Astrocyte (in vitro differentiated cells and primary cell): ENCODE measurements at regions not wholly inside any gene's neighbourhood (a gene's known extent, or its start where the extent isn't known, plus 50 kb on each side); places are given as distances from the start of the nearest gene placed in this dataset.
A peak's percentile ranks its signal among the peaks of the same experiment; 100 is the strongest.

Experiments
- DNase-seq: peaks from one replicate; pipeline ENCODE4 v3.0.0-alpha.2; 2010; ENCODE audit warnings: low read depth
- FAIRE-seq: peaks from 2 replicates; lab custom pipeline; 2011; peaks lifted over from hg19 to GRCh38; lab: Jason Lieb, UNC
- H2AFZ ChIP-seq: 2 replicates; pipeline ENCODE4 v1.6.0; 2012; ENCODE audit warnings: low read depth, low read length, inconsistent platforms
- H3K27ac ChIP-seq: 2 replicates; pipeline ENCODE4 v1.5.1; 2011; ENCODE audit warnings: low read depth, low read length, inconsistent platforms
- H3K27me3 ChIP-seq: 2 replicates; pipeline ENCODE4 v1.6.0; 2011; ENCODE audit warnings: low read length, inconsistent platforms; ENCODE audit not compliant: insufficient read depth
- H3K36me3 ChIP-seq: 2 replicates; pipeline ENCODE4 v1.5.1; 2011; ENCODE audit warnings: low read length, inconsistent platforms; ENCODE audit not compliant: insufficient read depth
- H3K4me1 ChIP-seq: 2 replicates; pipeline ENCODE4 v1.5.1; 2011; ENCODE audit warnings: low read length, inconsistent platforms; ENCODE audit not compliant: insufficient read depth
- H3K4me2 ChIP-seq: 2 replicates; pipeline ENCODE4 v1.6.0; 2012; ENCODE audit warnings: low read length, inconsistent platforms
- H3K4me3 ChIP-seq: 2 replicates; pipeline ENCODE4 v1.5.1; 2011; ENCODE audit warnings: low read depth, mild to moderate bottlenecking, low read length, inconsistent platforms; ENCODE audit not compliant: insufficient read depth
- H3K79me2 ChIP-seq: 2 replicates; pipeline ENCODE4 v1.6.0; 2012; ENCODE audit warnings: mild to moderate bottlenecking, low read length, inconsistent platforms; ENCODE audit not compliant: insufficient read depth
- H3K9ac ChIP-seq: 2 replicates; pipeline ENCODE4 v1.6.0; 2012; ENCODE audit warnings: mild to moderate bottlenecking, low read length, inconsistent platforms
- H3K9me3 ChIP-seq: 2 replicates; pipeline ENCODE4 v1.5.1; 2012; ENCODE audit warnings: low read depth, mild to moderate bottlenecking, low read length, inconsistent platforms; ENCODE audit not compliant: insufficient read depth
- H4K20me1 ChIP-seq: 2 replicates; pipeline ENCODE4 v1.6.0; 2012; ENCODE audit warnings: low read length, inconsistent platforms; ENCODE audit not compliant: insufficient read depth
- H3K27ac Mint-ChIP-seq: one replicate; pipeline ENCODE4 v1.8.0; 2021; ENCODE audit warnings: mild to moderate bottlenecking, mixed read lengths; ENCODE audit not compliant: unreplicated experiment
- H3K27me3 Mint-ChIP-seq: one replicate; pipeline ENCODE4 v1.8.0; 2021; ENCODE audit warnings: low read depth, mixed read lengths; ENCODE audit not compliant: unreplicated experiment
- H3K36me3 Mint-ChIP-seq: one replicate; pipeline ENCODE4 v1.8.0; 2021; ENCODE audit warnings: low read depth, mixed read lengths; ENCODE audit not compliant: unreplicated experiment
- H3K4me1 Mint-ChIP-seq: one replicate; pipeline ENCODE4 v1.8.0; 2021; ENCODE audit warnings: low read depth, mixed read lengths; ENCODE audit not compliant: unreplicated experiment
- H3K4me3 Mint-ChIP-seq: one replicate; pipeline ENCODE4 v1.8.0; 2021; ENCODE audit warnings: mild to moderate bottlenecking, moderate library complexity, mixed read lengths; ENCODE audit not compliant: unreplicated experiment
- H3K9me3 Mint-ChIP-seq: one replicate; pipeline ENCODE4 v1.8.0; 2021; ENCODE audit warnings: mild to moderate bottlenecking, mixed read lengths; ENCODE audit not compliant: unreplicated experiment
- CTCF ChIP-seq: IDR thresholded peaks from 2 replicates; pipeline ENCODE4 v1.5.1; 2011; ENCODE audit warnings: low read depth, mild to moderate bottlenecking, inconsistent platforms, low read length, moderate library complexity; ENCODE audit not compliant: insufficient read depth
- EZH2 ChIP-seq: IDR thresholded peaks from 2 replicates; pipeline ENCODE4 v1.6.1; 2012; ENCODE audit warnings: mild to moderate bottlenecking, low read length, inconsistent platforms; ENCODE audit not compliant: insufficient read depth

GRCh38 chr13:26829716-26830115, 69.1 kb upstream of the GPR12 start:
- Mint-ChIP-seq H3K36me3 (no peaks in the 10 kb centered on the region), H3K4me3 (no peak overlapping the region), H3K27ac (no peak overlapping the region), H3K27me3 (peaks cover 19% of the 10 kb centered on the region), H3K4me1 (no peaks in the 10 kb centered on the region), H3K9me3 (no peaks in the 10 kb centered on the region)
- Histone ChIP-seq H3K79me2 (no peaks in the 10 kb centered on the region), H3K9ac (no peak overlapping the region), H2AFZ (no peak overlapping the region), H3K27ac (no peak overlapping the region), H3K4me1 (no peaks in the 10 kb centered on the region), H3K4me2 (no peak overlapping the region), H3K36me3 (no peaks in the 10 kb centered on the region), H4K20me1 (no peaks in the 10 kb centered on the region), H3K4me3 (no peak overlapping the region), H3K9me3 (no peaks in the 10 kb centered on the region), H3K27me3 (no peaks in the 10 kb centered on the region)
- FAIRE-seq (no peak), DNase-seq (no peak)
- TF ChIP-seq EZH2 (no peak), CTCF (no peak)

- H3K36me3 ChIP-seq, result no peaks in the 10 kb centered on the region
- no peaks in the 10 kb centered on the region for H3K4me1 ChIP-seq
- H3K27ac Mint-ChIP-seq, result peak overlapping the region; percentile 26
- no peak overlapping the region for H3K9ac ChIP-seq
- H3K27me3 ChIP-seq, result no peaks in the 10 kb centered on the region
- no peak overlapping the region for H3K4me3 Mint-ChIP-seq
- H3K9me3 Mint-ChIP-seq, result peaks cover 4% of the 10 kb centered on the region
- H3K27me3 Mint-ChIP-seq, result peaks cover 15% of the 10 kb centered on the region
- H2AFZ ChIP-seq, result no peak overlapping the region
- H3K9me3 ChIP-seq, result no peaks in the 10 kb centered on the region
- no peak for FAIRE-seq
- H3K27ac ChIP-seq, result no peak overlapping the region
- TF ChIP-seq EZH2 (no peak), CTCF (no peak)
- H3K4me1 Mint-ChIP-seq, result no peaks in the 10 kb centered on the region
- H4K20me1 ChIP-seq, result no peaks in the 10 kb centered on the region
- H3K4me2 ChIP-seq, result no peak overlapping the region
- no peak for DNase-seq
- H3K79me2 ChIP-seq, result no peaks in the 10 kb centered on the region
- no peaks in the 10 kb centered on the region for H3K36me3 Mint-ChIP-seq
- no peak overlapping the region for H3K4me3 ChIP-seq
Measured at GRCh38 chr13:26824581-26824980, 64.0 kb upstream of the GPR12 start.

- Mint-ChIP-seq H3K27me3 (peaks cover 17% of the 10 kb centered on the region), H3K4me1 (no peaks in the 10 kb centered on the region), H3K4me3 (no peak overlapping the region), H3K36me3 (no peaks in the 10 kb centered on the region), H3K27ac (no peak overlapping the region), H3K9me3 (peaks cover 4% of the 10 kb centered on the region)
- no peaks in the 10 kb centered on the region for H3K36me3 ChIP-seq
- no peaks in the 10 kb centered on the region for H3K27me3 ChIP-seq
- DNase-seq (no peak), FAIRE-seq (no peak)
- no peaks in the 10 kb centered on the region for H3K4me1 ChIP-seq
- H3K9ac ChIP-seq, result no peak overlapping the region
- no peak overlapping the region for H3K4me2 ChIP-seq
- H4K20me1 ChIP-seq, result no peaks in the 10 kb centered on the region
- H2AFZ ChIP-seq, result no peak overlapping the region
- no peak overlapping the region for H3K4me3 ChIP-seq
- H3K27ac ChIP-seq, result no peak overlapping the region
- H3K9me3 ChIP-seq, result no peaks in the 10 kb centered on the region
- no peaks in the 10 kb centered on the region for H3K79me2 ChIP-seq
- TF ChIP-seq EZH2 (no peak), CTCF (no peak)
Measured at GRCh38 chr13:26822146-26822545, 61.6 kb upstream of the GPR12 start.
